COLO668 (cell line): ENCODE measurements at regions not wholly inside any gene's neighbourhood (a gene's known extent, or its start where the extent isn't known, plus 50 kb on each side); places are given as distances from the start of the nearest gene placed in this dataset.
A peak's percentile ranks its signal among the peaks of the same experiment; 100 is the strongest.
"Not testable (repeated sequence)": the region's sequence is repeated elsewhere in the genome, so short reads cannot be mapped to it uniquely, and the experiment has no call there.

Source experiments
- DNase-seq: peaks from one replicate; lab custom pipeline; 2025; ENCODE audit not compliant: unreplicated experiment; lab: John Stamatoyannopoulos, UW

- no peak for DNase-seq
Measured at GRCh38 chr5:130957151-130957550, 207.9 kb downstream of the HINT1 start.

GRCh38 chr5:130955041-130955440 is 210.0 kb downstream of the HINT1 start:
- DNase-seq, result no peak

GRCh38 chr5:130954336-130954735 is 210.7 kb downstream of the HINT1 start:
- no peak for DNase-seq

- no peak for DNase-seq
Measured at GRCh38 chr5:130939059-130939458, 226.0 kb downstream of the HINT1 start.

DNA sequence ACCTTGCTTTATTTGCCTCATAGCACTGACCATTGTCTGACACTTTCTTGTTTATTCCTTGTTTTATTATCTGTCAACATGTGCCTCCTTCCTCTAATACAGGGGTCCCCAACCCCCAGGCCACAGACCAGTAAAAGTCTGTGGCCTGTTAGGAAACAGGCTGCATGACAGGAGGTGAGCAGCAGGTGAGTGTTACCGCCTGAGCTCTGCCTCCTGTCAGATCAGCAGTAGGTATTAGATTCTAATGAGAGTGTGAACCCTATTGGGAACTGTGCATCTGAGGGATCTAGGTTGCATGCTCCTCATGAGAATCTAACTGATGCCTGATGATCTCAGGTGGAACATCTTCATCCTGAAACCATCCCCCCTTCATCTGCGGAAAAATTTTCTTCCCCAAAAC is 228.0 kb downstream of the HINT1 start:
- no peak for DNase-seq

GRCh38 chr5:130923543-130924124 is 241.4 kb downstream of the HINT1 start:
- DNase-seq, result no peak

GRCh38 chr5:130912088-130912487 is 253.0 kb downstream of the HINT1 start:
- no peak for DNase-seq

DNA sequence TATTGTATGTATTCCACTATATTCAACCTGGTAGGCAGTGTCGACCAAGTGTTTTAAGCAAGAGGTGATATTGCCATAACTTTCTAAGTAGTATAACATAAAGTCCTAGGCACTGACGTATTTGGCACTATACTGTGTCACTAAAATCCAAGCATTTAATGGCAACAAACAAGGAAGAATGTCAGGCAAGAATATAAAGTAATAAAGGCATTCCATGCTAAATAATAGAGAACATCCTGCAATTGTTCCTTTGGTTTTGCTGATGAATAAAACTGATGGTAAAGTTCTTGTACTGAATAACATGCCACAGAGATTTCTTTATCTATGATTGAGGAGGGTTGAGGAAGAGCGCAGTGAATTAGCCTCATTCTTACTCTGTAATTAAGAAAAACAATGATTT is 256.9 kb downstream of the HINT1 start:
- no peak for DNase-seq

DNA sequence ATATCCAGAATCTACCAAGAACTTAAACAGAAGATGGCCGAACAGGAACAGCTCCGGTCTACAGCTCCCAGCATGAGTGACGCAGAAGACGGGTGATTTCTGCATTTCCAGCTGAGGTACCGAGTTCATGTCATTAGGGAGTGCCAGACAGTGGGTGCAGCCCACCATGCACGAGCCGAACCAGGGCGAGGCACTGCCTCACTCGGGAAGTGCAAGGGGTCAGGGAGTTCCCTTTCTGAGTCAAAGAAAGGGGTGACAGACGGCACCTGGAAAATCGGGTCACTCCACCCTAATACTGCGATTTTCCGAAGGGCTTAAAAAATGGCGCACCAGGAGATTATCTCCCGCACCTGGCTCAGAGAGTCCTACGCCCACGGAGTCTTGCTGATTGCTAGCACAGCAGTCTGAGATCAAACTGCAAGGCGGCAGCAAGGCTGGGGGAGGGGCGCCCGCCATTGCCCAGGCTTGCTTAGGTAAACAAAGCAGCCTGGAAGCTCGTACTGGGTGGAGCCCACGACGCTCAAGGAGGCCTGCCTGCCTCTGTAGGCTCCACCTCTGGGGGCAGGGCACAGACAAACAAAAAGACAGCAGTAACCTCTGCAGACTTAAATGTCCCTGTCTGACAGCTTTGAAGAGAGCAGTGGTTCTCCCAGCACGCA is 267.4 kb downstream of the HINT1 start:
- peak; percentile 2 for DNase-seq

- not testable (repeated sequence) for DNase-seq
Measured at GRCh38 chr5:130897181-130897536, 267.9 kb downstream of the HINT1 start.

GRCh38 chr5:130896636-130897035 is 268.4 kb downstream of the HINT1 start:
- no peak for DNase-seq

DNA sequence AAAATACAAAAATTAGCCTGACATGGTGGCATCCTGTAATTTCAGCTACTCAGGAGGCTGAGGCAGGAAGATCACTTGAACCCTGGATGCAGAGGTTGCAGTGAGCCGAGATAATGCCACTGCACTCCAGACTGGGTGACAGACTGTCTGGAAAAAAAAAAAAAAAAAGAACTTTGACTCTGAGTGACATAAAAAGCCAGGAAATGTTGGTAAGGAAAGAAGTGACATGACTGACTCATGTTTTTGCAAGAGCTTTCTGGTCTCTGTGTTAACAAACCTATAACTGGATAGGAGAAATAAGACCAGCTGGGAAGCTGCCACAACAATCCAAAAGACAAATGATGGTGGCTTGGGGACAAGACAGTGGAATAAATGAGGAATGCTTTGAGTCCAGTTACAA is 272.1 kb downstream of the HINT1 start:
- DNase-seq, result no peak

DNA sequence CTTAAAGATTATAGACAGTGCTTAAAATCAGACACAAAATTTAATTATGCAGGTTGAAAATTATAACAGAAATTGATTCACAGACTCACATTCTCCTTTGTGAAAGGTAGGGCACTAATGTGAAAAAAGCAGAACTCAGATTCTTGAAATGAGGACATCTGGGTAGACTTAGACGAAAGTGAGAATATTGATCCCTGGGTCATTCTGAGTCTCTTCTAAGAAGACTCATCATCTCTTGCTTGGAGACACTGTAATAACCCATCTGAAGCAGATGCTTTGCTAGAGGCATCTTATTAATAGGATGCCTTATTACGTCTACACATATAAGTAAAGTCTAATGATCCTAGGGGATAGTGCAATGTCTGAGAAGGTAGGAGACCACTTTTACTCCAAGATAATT is 274.4 kb downstream of the HINT1 start:
- no peak for DNase-seq

DNA sequence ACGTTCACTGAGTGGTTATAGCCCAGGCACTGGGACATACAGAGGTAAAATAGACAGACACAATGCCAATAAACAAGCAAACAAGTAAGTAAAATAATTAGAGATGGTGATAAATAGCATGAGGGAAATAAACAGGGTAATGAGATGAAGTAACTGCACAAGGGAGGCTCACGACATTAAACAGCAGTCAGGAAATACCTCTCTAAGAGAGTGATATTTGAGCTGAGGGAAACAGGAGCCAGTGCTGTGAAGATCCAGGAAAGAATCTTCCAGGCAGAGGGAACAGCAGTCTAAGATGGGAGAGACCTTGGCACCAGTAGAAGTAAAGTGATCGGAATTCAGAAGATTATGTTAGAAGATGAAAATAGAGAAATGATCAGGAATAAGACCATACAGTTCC is 279.4 kb downstream of the HINT1 start:
- DNase-seq, result no peak

DNA sequence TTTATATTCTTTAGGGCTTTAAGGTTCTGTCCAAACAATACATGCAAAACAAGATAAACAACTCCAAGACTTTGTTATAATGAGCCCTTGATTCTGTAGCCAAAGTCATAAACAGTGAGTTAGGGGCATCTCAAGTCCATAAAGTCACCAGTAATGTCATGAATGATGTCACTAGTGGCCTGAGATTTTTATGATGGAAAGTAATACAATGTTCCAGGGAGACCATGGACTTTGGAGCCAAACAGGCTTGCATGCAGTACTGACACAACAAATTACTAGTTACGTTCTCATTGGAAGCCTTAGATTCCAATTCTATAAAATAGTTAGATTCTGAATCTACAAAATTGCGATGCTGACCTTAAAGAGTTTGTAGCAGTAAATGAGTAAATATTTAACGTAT is 280.0 kb downstream of the HINT1 start:
- no peak for DNase-seq

DNA sequence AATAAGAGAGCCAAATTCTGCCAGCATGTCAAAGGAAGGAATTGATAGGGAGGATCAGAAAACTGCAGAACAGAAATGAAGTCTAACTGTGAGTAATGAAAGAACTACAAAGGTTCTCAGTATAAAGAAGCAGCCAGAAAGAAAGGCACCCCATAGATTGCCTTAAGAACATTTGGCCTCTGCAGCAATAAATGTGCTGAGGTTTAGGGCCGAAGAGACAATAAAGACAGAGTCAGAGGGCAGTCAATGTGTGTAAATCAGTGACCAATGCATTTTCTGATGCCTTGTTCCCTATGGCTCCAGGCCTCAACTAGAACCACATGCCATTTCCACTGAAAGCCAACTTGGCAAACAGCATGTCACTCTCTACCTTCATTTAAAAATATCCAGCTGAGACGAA is 281.0 kb downstream of the HINT1 start:
- DNase-seq, result no peak

DNA sequence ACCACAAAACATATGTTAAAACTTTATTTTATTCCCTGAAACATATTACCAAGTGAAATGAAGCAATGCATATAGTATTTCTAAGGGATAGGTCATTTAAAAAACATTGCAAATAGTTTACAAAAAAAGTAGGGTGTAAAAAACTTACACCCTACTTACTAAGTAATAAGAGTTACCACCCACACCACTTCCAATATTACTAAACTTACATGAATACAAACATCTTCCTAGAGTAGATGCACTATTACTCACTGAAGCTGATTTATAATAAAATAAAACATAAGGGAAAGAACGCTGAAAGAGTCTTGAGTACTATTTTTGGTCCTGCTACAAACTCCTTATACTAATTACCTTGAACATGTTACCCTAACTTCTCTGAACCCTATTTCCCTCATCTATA is 289.4 kb downstream of the HINT1 start:
- no peak for DNase-seq

- DNase-seq, result no peak
Measured at GRCh38 chr5:130874861-130875417, 290.1 kb downstream of the HINT1 start.

DNA sequence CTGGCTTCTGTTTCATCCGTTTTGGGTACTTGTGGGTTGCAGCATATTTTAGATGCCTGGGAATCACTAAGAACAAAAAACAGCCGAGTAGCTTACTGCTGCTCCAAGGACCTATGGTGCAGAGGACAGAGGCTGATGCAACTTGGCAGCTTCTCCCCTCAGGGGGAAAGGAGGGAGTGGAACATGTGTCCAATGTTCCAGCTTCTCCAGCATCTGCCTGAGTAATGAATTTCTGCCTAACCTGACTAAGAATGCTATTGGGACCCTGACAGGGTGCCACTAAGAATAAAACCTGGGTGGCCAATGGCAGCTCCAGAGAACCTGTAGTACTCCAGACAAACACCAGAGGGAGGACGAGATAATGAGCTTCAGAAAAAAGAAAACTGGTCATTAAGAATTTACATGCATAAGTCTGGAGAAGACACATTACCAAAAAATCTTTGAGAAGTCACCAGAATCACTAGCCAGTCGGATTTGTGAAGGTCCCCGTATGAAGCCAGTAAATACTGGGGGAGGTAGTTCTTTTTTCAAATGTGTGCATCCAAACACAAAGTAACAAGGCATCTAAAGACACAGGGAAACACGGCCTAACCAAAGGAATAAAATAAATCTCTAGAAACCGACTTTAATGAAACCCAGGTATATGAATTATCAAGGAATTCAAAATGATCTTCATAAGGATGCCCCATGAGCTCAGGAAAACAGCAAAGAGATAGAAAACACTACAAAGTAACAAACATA is 293.5 kb downstream of the HINT1 start:
- DNase-seq, result no peak

DNA sequence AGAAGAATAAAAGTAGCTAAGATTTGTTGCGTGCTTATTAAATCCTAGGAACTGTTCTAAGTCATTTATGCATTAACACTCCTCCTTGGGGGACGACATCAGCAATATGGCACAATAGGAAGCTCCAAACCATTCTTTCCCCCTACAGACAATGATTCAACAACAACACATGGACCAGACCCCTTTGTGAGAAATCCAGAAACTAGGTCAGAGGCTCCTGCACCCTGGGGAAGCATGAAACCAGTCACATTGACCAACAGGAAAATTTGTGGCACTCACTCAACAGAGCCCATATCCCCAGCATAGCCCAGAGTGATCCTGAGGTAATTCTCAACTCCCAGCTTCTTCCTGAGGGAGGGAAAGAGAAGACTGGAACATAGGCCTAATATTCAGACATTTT is 294.4 kb downstream of the HINT1 start:
- no peak for DNase-seq

DNA sequence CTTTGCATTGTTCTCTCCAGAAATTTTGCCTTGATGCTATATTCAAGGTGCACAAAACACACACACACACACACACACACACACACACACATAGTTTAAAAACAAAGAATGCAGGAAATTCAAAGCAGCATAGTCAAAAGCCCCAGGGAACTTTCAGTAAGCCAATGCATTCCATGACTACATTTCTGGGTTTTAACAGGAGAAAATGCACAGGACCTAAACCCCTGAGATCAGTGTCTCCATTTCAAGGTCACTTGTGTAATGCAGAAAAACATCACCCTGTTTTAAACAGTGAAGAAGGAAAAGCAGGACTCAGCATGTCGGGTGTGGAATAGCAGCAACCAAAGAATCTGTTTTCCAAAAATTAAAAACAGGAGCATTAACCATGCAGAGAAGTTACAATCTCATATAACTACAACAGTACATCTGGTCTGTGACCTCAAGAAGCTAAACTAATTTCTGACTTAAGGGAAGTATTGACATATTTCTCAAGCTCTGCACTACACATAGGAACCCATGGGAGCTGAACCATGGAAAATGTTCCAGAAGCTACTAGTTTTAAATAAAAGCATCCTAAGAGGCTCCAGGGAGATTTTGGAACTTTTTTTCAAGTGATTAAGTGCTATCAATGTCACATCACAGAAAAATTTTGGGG is 296.7 kb downstream of the HINT1 start:
- DNase-seq, result no peak
